ENCODE measurements at regions not wholly inside any gene's neighbourhood (a gene's known extent, or its start where the extent isn't known, plus 50 kb on each side); places are given as distances from the start of the nearest gene placed in this dataset.

- Histone ChIP-seq H3K9me3 (no peaks in the 10 kb centered on the region), H3K36me3 (no peaks in the 10 kb centered on the region), H3K4me3 (no peak overlapping the region), H3K4me1 (peaks cover 0 to 9% (median 0%) of the 10 kb centered on the region in 3 donors), H3K27ac (peak overlapping the region in 2 of 4 donors; percentile 9 to 36), H3K27me3 (no peaks in the 10 kb centered on the region)
- intact Hi-C loops (cut with DNase I), result no loop called here
- no peak for DNase-seq
- TF ChIP-seq, protein P1, sequence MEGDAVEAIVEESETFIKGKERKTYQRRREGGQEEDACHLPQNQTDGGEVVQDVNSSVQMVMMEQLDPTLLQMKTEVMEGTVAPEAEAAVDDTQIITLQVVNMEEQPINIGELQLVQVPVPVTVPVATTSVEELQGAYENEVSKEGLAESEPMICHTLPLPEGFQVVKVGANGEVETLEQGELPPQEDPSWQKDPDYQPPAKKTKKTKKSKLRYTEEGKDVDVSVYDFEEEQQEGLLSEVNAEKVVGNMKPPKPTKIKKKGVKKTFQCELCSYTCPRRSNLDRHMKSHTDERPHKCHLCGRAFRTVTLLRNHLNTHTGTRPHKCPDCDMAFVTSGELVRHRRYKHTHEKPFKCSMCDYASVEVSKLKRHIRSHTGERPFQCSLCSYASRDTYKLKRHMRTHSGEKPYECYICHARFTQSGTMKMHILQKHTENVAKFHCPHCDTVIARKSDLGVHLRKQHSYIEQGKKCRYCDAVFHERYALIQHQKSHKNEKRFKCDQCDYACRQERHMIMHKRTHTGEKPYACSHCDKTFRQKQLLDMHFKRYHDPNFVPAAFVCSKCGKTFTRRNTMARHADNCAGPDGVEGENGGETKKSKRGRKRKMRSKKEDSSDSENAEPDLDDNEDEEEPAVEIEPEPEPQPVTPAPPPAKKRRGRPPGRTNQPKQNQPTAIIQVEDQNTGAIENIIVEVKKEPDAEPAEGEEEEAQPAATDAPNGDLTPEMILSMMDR (IDR thresholded peaks at IDR 0.05), result no peak
- no peak for TF ChIP-seq POLR2A (IDR thresholded peaks at IDR 0.05)
- 62 to 84% methylated on average over 2 of the region's 2 CpGs for WGBS, 2 donors
Observed at GRCh38 chr7:25725451-25725850, 426.5 kb upstream of the NFE2L3 start.

DNA sequence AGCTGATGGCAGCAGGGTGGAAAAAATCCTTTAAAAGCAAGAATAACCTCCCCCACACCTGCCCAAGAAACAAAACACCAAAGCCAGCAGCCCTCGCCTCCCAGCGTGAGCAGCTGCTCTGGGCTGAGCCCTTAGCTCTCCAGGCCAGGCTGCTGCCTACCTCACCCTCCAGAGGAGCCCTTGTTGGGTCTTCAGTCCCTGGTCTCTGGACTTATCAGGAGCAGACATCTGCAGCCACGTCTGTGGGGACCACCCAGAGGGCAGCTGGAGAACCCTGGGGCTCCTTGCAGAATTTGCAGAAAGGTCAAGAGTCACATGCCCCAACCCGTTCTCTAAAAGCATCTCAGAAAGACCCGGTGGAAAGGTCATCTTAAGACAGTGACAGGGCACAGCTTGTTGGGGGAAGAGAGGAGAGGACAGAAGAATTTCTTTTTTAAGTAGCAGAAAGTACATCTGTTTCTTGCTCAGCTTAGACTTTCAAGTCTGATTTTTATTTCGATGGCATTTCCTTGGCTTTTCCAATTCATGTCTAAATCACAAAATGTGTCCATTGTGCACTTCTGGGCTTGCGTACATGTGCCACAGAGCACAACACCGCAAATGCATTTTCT lies 425.7 kb upstream of the NFE2L3 start:
- 71 to 76% methylated on average over 7 of the region's 8 CpGs for WGBS, 2 donors
- intact Hi-C loops (cut with DNase I), result no loop called here

GRCh38 chr7:25726781-25727311 lies 425.2 kb upstream of the NFE2L3 start:
- H3K36me3 ChIP-seq, result no peaks in the 10 kb centered on the region
- H3K27ac ChIP-seq, result no peak overlapping the region
- DNase-seq, result no peak
- H3K27me3 ChIP-seq, result no peaks in the 10 kb centered on the region
- H3K9me3 ChIP-seq, result no peaks in the 10 kb centered on the region
- intact Hi-C loops (cut with DNase I), result no loop called here
- WGBS, 2 donors, result 65 to 72% methylated on average over 8 of the region's 8 CpGs
- peaks cover 0 to 23% (median 7%) of the 10 kb centered on the region in 3 donors for H3K4me1 ChIP-seq
- TF ChIP-seq POLR2A (IDR thresholded peaks at IDR 0.05), result no peak
- TF ChIP-seq, protein P1 (IDR thresholded peaks at IDR 0.05), result no peak
- no peak overlapping the region for H3K4me3 ChIP-seq

More for the DNA sequence above, 425.7 kb upstream of the NFE2L3 start:
- Histone ChIP-seq H3K4me3 (no peak overlapping the region), H3K27ac (peak overlapping the region in 2 of 4 donors; percentile 9 to 36), H3K27me3 (no peaks in the 10 kb centered on the region), H3K36me3 (no peaks in the 10 kb centered on the region), H3K9me3 (no peaks in the 10 kb centered on the region), H3K4me1 (peaks cover 0 to 18% (median 4%) of the 10 kb centered on the region in 3 donors)
- no peak for TF ChIP-seq POLR2A (IDR thresholded peaks at IDR 0.05)
- TF ChIP-seq, protein P1 (IDR thresholded peaks at IDR 0.05), result no peak
- DNase-seq, result no peak

GRCh38 chr7:25727446-25727845 lies 424.6 kb upstream of the NFE2L3 start:
- no peak for DNase-seq
- WGBS, 2 donors, result 73 to 83% methylated on average over 2 of the region's 2 CpGs
- intact Hi-C loops (cut with DNase I), result no loop called here

GRCh38 chr7:25727876-25728275 lies 424.1 kb upstream of the NFE2L3 start:
- H3K27me3 ChIP-seq, result no peaks in the 10 kb centered on the region
- H3K27ac ChIP-seq, result no peak overlapping the region
- H3K9me3 ChIP-seq, result no peaks in the 10 kb centered on the region
- intact Hi-C loops (cut with DNase I), result no loop called here
- H3K4me3 ChIP-seq, result no peak overlapping the region
- WGBS, 2 donors, result 75 to 83% methylated on average over 2 of the region's 2 CpGs
- peaks cover 0 to 26% (median 11%) of the 10 kb centered on the region in 3 donors for H3K4me1 ChIP-seq
- H3K36me3 ChIP-seq, result no peaks in the 10 kb centered on the region
- DNase-seq, result no peak
- TF ChIP-seq POLR2A (IDR thresholded peaks at IDR 0.05), result no peak
- TF ChIP-seq, protein P1 (IDR thresholded peaks at IDR 0.05), result no peak

More at GRCh38 chr7:25727446-25727845, 424.6 kb upstream of the NFE2L3 start:
- Histone ChIP-seq H3K4me3 (no peak overlapping the region), H3K27me3 (no peaks in the 10 kb centered on the region), H3K27ac (no peak overlapping the region), H3K9me3 (no peaks in the 10 kb centered on the region), H3K36me3 (no peaks in the 10 kb centered on the region), H3K4me1 (peaks cover 0 to 26% (median 11%) of the 10 kb centered on the region in 3 donors)
- no peak for TF ChIP-seq POLR2A (IDR thresholded peaks at IDR 0.05)
- TF ChIP-seq, protein P1 (IDR thresholded peaks at IDR 0.05), result no peak
